ENCODE measurements at regions not wholly inside any gene's neighbourhood (a gene's known extent, or its start where the extent isn't known, plus 50 kb on each side); places are given as distances from the start of the nearest gene placed in this dataset.

GRCh38 chr5:77157732-77158532 is 52.5 kb upstream of the PDE8B start:
- TF ChIP-seq CTCF (IDR thresholded peaks at IDR 0.05; ENCODE audit: insufficient read depth, low read depth, low read length), result no peak
- CTCF ChIA-PET, result interaction anchor here (0.8 to 3.4 kb wide), 4 partner anchors 8 to 334 kb away, joined by 3 to 15 read pairs (median 3); partner anchors contain the start of gene WDR41
- Histone ChIP-seq H3K36me3 (ENCODE audit: control insufficient read depth, insufficient read depth, low read length) (no peaks in the 10 kb centered on the region), H3K27me3 (ENCODE audit: control insufficient read depth, insufficient read depth, low read length) (no peaks in the 10 kb centered on the region), H3K4me3 (ENCODE audit: low read depth, low read length) (no peak overlapping the region)
- POLR2A ChIA-PET, result no interaction called here
- no peak for DNase-seq (ENCODE audit: low read depth)

GRCh38 chr5:77156379-77156778 is 54.1 kb upstream of the PDE8B start:
- H3K4me3 ChIP-seq (ENCODE audit: low read depth, low read length), result no peak overlapping the region
- ChIA-PET CTCF (interaction anchor here (1.3 to 3.4 kb wide), 3 partner anchors 9 to 135 kb away, joined by 4 to 15 read pairs (median 6); no protein-coding TSS in a partner anchor), POLR2A (no interaction called here)
- no peak for TF ChIP-seq CTCF (IDR thresholded peaks at IDR 0.05; ENCODE audit: insufficient read depth, low read depth, low read length)
- no peak for DNase-seq (ENCODE audit: low read depth)
- no peaks in the 10 kb centered on the region for H3K36me3 ChIP-seq (ENCODE audit: control insufficient read depth, insufficient read depth, low read length)
- H3K27me3 ChIP-seq (ENCODE audit: control insufficient read depth, insufficient read depth, low read length), result no peaks in the 10 kb centered on the region

- H3K27me3 ChIP-seq (ENCODE audit: control insufficient read depth, insufficient read depth, low read length), result no peaks in the 10 kb centered on the region
- CTCF ChIA-PET, result interaction anchor here (1.2 to 3.4 kb wide), 3 partner anchors 10 to 137 kb away, joined by 4 to 15 read pairs (median 6); no protein-coding TSS in a partner anchor
- no peak for DNase-seq (ENCODE audit: low read depth)
- H3K4me3 ChIP-seq (ENCODE audit: low read depth, low read length), result no peak overlapping the region
- TF ChIP-seq CTCF (IDR thresholded peaks at IDR 0.05; ENCODE audit: insufficient read depth, low read depth, low read length), result no peak
- POLR2A ChIA-PET, result no interaction called here
- H3K36me3 ChIP-seq (ENCODE audit: control insufficient read depth, insufficient read depth, low read length), result no peaks in the 10 kb centered on the region
These were observed 55.2 kb upstream of the PDE8B start for GRCh38 chr5:77155179-77155785.

GRCh38 chr5:77152441-77152840 is 58.0 kb upstream of the PDE8B start:
- no peaks in the 10 kb centered on the region for H3K36me3 ChIP-seq (ENCODE audit: control insufficient read depth, insufficient read depth, low read length)
- ChIA-PET POLR2A (no interaction called here), CTCF (no interaction called here)
- no peaks in the 10 kb centered on the region for H3K27me3 ChIP-seq (ENCODE audit: control insufficient read depth, insufficient read depth, low read length)
- TF ChIP-seq CTCF (IDR thresholded peaks at IDR 0.05; ENCODE audit: insufficient read depth, low read depth, low read length), result no peak
- DNase-seq (ENCODE audit: low read depth), result no peak
- H3K4me3 ChIP-seq (ENCODE audit: low read depth, low read length), result no peak overlapping the region

DNA sequence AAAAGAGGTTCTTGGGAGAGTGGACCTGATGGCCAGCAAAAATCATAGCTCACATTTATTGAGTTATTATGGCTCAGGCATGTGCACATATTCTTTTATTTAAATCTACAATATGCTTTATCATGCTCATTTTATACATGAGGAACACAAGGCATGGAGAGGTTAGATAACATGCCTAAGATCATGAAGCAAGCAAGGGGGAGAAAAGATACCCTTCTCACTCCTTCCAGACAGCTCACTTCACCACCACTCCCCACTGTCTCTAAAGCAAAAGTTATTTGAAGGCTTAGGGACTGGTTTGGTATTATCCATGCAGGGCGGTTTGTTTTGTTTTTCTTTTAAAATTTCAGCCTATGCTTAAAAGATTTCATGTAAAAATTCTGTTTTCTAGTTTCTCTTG is 59.0 kb upstream of the PDE8B start:
- no peak for TF ChIP-seq CTCF (IDR thresholded peaks at IDR 0.05; ENCODE audit: insufficient read depth, low read depth, low read length)
- H3K4me3 ChIP-seq (ENCODE audit: low read depth, low read length), result no peak overlapping the region
- no peaks in the 10 kb centered on the region for H3K36me3 ChIP-seq (ENCODE audit: control insufficient read depth, insufficient read depth, low read length)
- ChIA-PET POLR2A (no interaction called here), CTCF (interaction anchor here (1.3 kb wide), 2 partner anchors 9 to 274 kb away, joined by 3 read pairs; no protein-coding TSS in a partner anchor)
- DNase-seq (ENCODE audit: low read depth), result no peak
- H3K27me3 ChIP-seq (ENCODE audit: control insufficient read depth, insufficient read depth, low read length), result no peaks in the 10 kb centered on the region

Data from BJ (cell line).